Medulla oblongata (tissue), 1 donor: ENCODE measurements at regions not wholly inside any gene's neighbourhood (a gene's known extent, or its start where the extent isn't known, plus 50 kb on each side); places are given as distances from the start of the nearest gene placed in this dataset.

Source experiments
- DNase-seq: peaks from one replicate; pipeline ENCODE4 v3.0.0-alpha.2; 2015; ENCODE audit errors: extremely low spot score

GRCh38 chr1:157893686-157894085 lies 52.1 kb upstream of the CD5L start:
- DNase-seq, result no peak

- no peak for DNase-seq
These were observed 53.1 kb upstream of the CD5L start for GRCh38 chr1:157894613-157895165.

- DNase-seq, result no peak
These were observed 68.7 kb upstream of the CD5L start for GRCh38 chr1:157910270-157910669.

- no peak for DNase-seq
These were observed 74.3 kb upstream of the CD5L start for GRCh38 chr1:157915859-157916258.

GRCh38 chr1:157916887-157917570 lies 75.4 kb upstream of the CD5L start:
- DNase-seq, result no peak

GRCh38 chr1:157920748-157921147 lies 72.7 kb upstream of the KIRREL1 start:
- DNase-seq, result no peak

- DNase-seq, result no peak
These were observed 67.9 kb upstream of the KIRREL1 start for GRCh38 chr1:157925419-157926166.

GRCh38 chr1:157932069-157932468 lies 61.4 kb upstream of the KIRREL1 start:
- no peak for DNase-seq

- peak; percentile 42 for DNase-seq
These were observed 55.7 kb upstream of the KIRREL1 start for GRCh38 chr1:157937744-157938143.

- DNase-seq, result no peak
These were observed 51.5 kb upstream of the KIRREL1 start for GRCh38 chr1:157941939-157942338.
